ENCODE measurements at regions not wholly inside any gene's neighbourhood (a gene's known extent, or its start where the extent isn't known, plus 50 kb on each side); places are given as distances from the start of the nearest gene placed in this dataset.

GRCh38 chr6:6966569-6966968, 141.2 kb upstream of the RREB1 start:
- no peak overlapping the region for H3K27ac Mint-ChIP-seq
- Histone ChIP-seq H3K4me1 (ENCODE audit: control insufficient read depth in 1 of 2, insufficient read depth in 2 of 2, low read length in 2 of 2) (no peaks in the 10 kb centered on the region), H3K27me3 (ENCODE audit: control insufficient read depth in 2 of 2, insufficient read depth in 2 of 2, low read length in 2 of 2) (no peaks in the 10 kb centered on the region), H3K4me3 (replicated peaks in 1 of 3; ENCODE audit: low read depth in 2 of 3, low read length in 3 of 3) (no peak overlapping the region), H3K4me2 (replicated peaks; ENCODE audit: extremely low read depth, low read length, poor library complexity, severe bottlenecking) (no peak overlapping the region), H3K27ac (ENCODE audit: low read depth in 1 of 2, low read length in 2 of 2) (no peak overlapping the region), H3K36me3 (replicated peaks in 1 of 2; ENCODE audit: control insufficient read depth in 1 of 2, insufficient read depth in 2 of 2, low read length in 2 of 2) (no peaks in the 10 kb centered on the region), H3K9ac (ENCODE audit: insufficient read depth, low read length, poor library complexity, severe bottlenecking) (no peak overlapping the region), H4K20me1 (ENCODE audit: insufficient read depth, low read length) (no peaks in the 10 kb centered on the region), H3K9me3 (replicated peaks in 1 of 2; ENCODE audit: control insufficient read depth in 1 of 2, insufficient read depth in 1 of 2, low read length in 2 of 2) (no peaks in the 10 kb centered on the region), H3K79me2 (ENCODE audit: insufficient read depth, low read length) (no peaks in the 10 kb centered on the region), H2AFZ (ENCODE audit: insufficient read depth, low read depth, low read length, poor library complexity, severe bottlenecking) (no peak overlapping the region)
- H3K27me3 Mint-ChIP-seq (ENCODE audit: low read depth in 3 of 3) = no peaks in the 10 kb centered on the region
- no peak for DNase-seq
- no peak for TF ChIP-seq CTCF (IDR thresholded peaks at IDR 0.05)
- H3K4me3 Mint-ChIP-seq = no peak overlapping the region
- WGBS (ENCODE audit: insufficient coverage) = 100% methylated on average over 1 of the region's 4 CpGs
- intact Hi-C loops (cut with micrococcal nuclease) = no loop called here
- H3K4me1 Mint-ChIP-seq = peaks cover 2% of the 10 kb centered on the region
- no peaks in the 10 kb centered on the region for H3K9me3 Mint-ChIP-seq
- H3K36me3 Mint-ChIP-seq = no peaks in the 10 kb centered on the region

- H3K36me3 ChIP-seq (replicated peaks in 1 of 2; ENCODE audit: control insufficient read depth in 1 of 2, insufficient read depth in 2 of 2, low read length in 2 of 2) = no peaks in the 10 kb centered on the region
- no peak for DNase-seq
- H3K27me3 ChIP-seq (ENCODE audit: control insufficient read depth in 2 of 2, insufficient read depth in 2 of 2, low read length in 2 of 2) = no peaks in the 10 kb centered on the region
- H2AFZ ChIP-seq (ENCODE audit: insufficient read depth, low read depth, low read length, poor library complexity, severe bottlenecking) = no peak overlapping the region
- no peak overlapping the region for H3K4me3 ChIP-seq (replicated peaks in 1 of 3; ENCODE audit: low read depth in 2 of 3, low read length in 3 of 3)
- no peak overlapping the region for H3K27ac ChIP-seq (ENCODE audit: low read depth in 1 of 2, low read length in 2 of 2)
- no peaks in the 10 kb centered on the region for H3K79me2 ChIP-seq (ENCODE audit: insufficient read depth, low read length)
- WGBS (ENCODE audit: insufficient coverage) = no CpG with 5 or more reads among the region's 3 CpGs
- no peaks in the 10 kb centered on the region for H4K20me1 ChIP-seq (ENCODE audit: insufficient read depth, low read length)
- no peak overlapping the region for H3K4me2 ChIP-seq (replicated peaks; ENCODE audit: extremely low read depth, low read length, poor library complexity, severe bottlenecking)
- H3K4me1 ChIP-seq (ENCODE audit: control insufficient read depth in 1 of 2, insufficient read depth in 2 of 2, low read length in 2 of 2) = no peaks in the 10 kb centered on the region
- intact Hi-C loops (cut with micrococcal nuclease) = no loop called here
- Mint-ChIP-seq H3K4me1 (peaks cover 2% of the 10 kb centered on the region), H3K9me3 (no peaks in the 10 kb centered on the region), H3K36me3 (no peaks in the 10 kb centered on the region), H3K27ac (no peak overlapping the region), H3K27me3 (ENCODE audit: low read depth in 3 of 3) (no peaks in the 10 kb centered on the region), H3K4me3 (no peak overlapping the region)
- no peaks in the 10 kb centered on the region for H3K9me3 ChIP-seq (replicated peaks in 1 of 2; ENCODE audit: control insufficient read depth in 1 of 2, insufficient read depth in 1 of 2, low read length in 2 of 2)
- no peak for TF ChIP-seq CTCF (IDR thresholded peaks at IDR 0.05)
- no peak overlapping the region for H3K9ac ChIP-seq (ENCODE audit: insufficient read depth, low read length, poor library complexity, severe bottlenecking)
Observed at GRCh38 chr6:6968357-6968730, 139.4 kb upstream of the RREB1 start.

Data from CD14-positive monocyte (primary cell).